B cell (primary cell): ENCODE measurements at regions not wholly inside any gene's neighbourhood (a gene's known extent, or its start where the extent isn't known, plus 50 kb on each side); places are given as distances from the start of the nearest gene placed in this dataset.

Experiments used
- ATAC-seq: fragments of 200-7000 bp; cut with Tn5 transposase; one replicate; pipeline ENCODE4 v1.10.0; 2021; ENCODE audit warnings: low read depth, mild to moderate bottlenecking, moderate number of reproducible peaks, moderate library complexity
- CTCF ChIA-PET: fragments of 350-600 bp; sonication (Branson Sonifier 250); formaldehyde crosslinking; loops from one replicate; lab custom pipeline; 2021; ENCODE audit warnings: antibody characterized with exemption, inconsistent platforms; lab: Charles Lee
- POLR2A ChIA-PET: fragments of 350-600 bp; sonication (Branson Sonifier 250); formaldehyde crosslinking; loops from one replicate; lab custom pipeline; 2021; ENCODE audit warnings: antibody characterized with exemption; lab: Charles Lee
- DNase-seq: peaks from one replicate; pipeline ENCODE4 v3.0.0; 2013
- H2AFZ ChIP-seq: 2 replicates; pipeline ENCODE4 v1.6.1; 2012; ENCODE audit warnings: mild to moderate bottlenecking, low read depth, low read length; ENCODE audit not compliant: insufficient read depth, poor library complexity, severe bottlenecking
- H3K27ac ChIP-seq, 2 donors: 1 replicate in 1 of 2; 2 replicates in 1 of 2; pipeline ENCODE4 v1.5.1; 2012 to 2013; ENCODE audit warnings: low read length in 2 of 2, mild to moderate bottlenecking in 2 of 2, moderate library complexity in 1 of 2
- H3K27me3 ChIP-seq, 4 experiments: fragments of 200-600 bp in 1 of 4; sonication (generic) in 1 of 4; replicated peaks in 1 of 4; 1 replicate in 2 of 4; 2 replicates in 2 of 4; pipeline versions ENCODE4 v1.6.1 to v1.7.0; 2013 to 2016; ENCODE audit warnings: low read length in 3 of 4, mild to moderate bottlenecking in 2 of 4, mixed read lengths in 1 of 4, moderate library complexity in 1 of 4; ENCODE audit not compliant: insufficient read depth in 4 of 4, control insufficient read depth in 3 of 4; ENCODE audit errors: control extremely low read depth in 1 of 4
- H3K36me3 ChIP-seq, 2 experiments: replicated peaks in 1 of 2; 1 replicate in 1 of 2; 2 replicates in 1 of 2; pipeline versions ENCODE4 v1.6.1 to v1.7.1; 2013; ENCODE audit warnings: low read length in 1 of 2; ENCODE audit not compliant: insufficient read depth in 2 of 2, control insufficient read depth in 1 of 2; ENCODE audit errors: control extremely low read depth in 1 of 2, extremely low read depth in 1 of 2
- H3K4me1 ChIP-seq, 2 donors: fragments of 200-600 bp in 1 of 2; sonication (generic) in 1 of 2; 1 replicate in 1 of 2; 2 replicates in 1 of 2; pipeline versions ENCODE4 v1.5.1 to v1.6.1; 2013 to 2017; ENCODE audit warnings: low read length in 2 of 2; ENCODE audit not compliant: control insufficient read depth in 2 of 2, insufficient read depth in 2 of 2
- H3K4me2 ChIP-seq: replicated peaks from 2 replicates; pipeline ENCODE3; 2012; ENCODE audit warnings: mild to moderate bottlenecking, low read depth, low read length; ENCODE audit not compliant: poor library complexity, severe bottlenecking
- H3K4me3 ChIP-seq, 5 experiments: fragments of 200-600 bp in 1 of 5; sonication (generic) in 1 of 5; 1 replicate in 3 of 5; 2 replicates in 2 of 5; pipeline versions ENCODE4 v1.5.1 to v1.7.0; 2011 to 2016; ENCODE audit warnings: low read length in 4 of 5, mild to moderate bottlenecking in 4 of 5, low read depth in 2 of 5, control low read depth in 1 of 5, moderate library complexity in 1 of 5; ENCODE audit not compliant: insufficient read depth in 1 of 5; ENCODE audit errors: control extremely low read depth in 1 of 5, extremely low read depth in 1 of 5
- H3K79me2 ChIP-seq: fragments of 200-600 bp; sonication (generic); one replicate; pipeline ENCODE4 v1.6.0; 2016; ENCODE audit warnings: low read length; ENCODE audit not compliant: control insufficient read depth, insufficient read depth
- H3K9ac ChIP-seq: fragments of 200-600 bp; sonication (generic); 2 replicates; pipeline ENCODE4 v1.6.1; 2017; ENCODE audit warnings: mild to moderate bottlenecking, low read length, moderate library complexity
- H3K9me3 ChIP-seq, 3 donors: one replicate each; pipeline versions ENCODE4 v1.6.1 to v1.7.1; 2013; ENCODE audit warnings: low read length in 2 of 3; ENCODE audit not compliant: control insufficient read depth in 2 of 3, insufficient read depth in 1 of 3; ENCODE audit errors: control extremely low read depth in 1 of 3
- H4K20me1 ChIP-seq: 2 replicates; pipeline ENCODE4 v1.6.0; 2012; ENCODE audit warnings: mild to moderate bottlenecking, low read length; ENCODE audit not compliant: insufficient read depth, control insufficient read depth, poor library complexity, severe bottlenecking
- H3K27ac Mint-ChIP-seq: one replicate; pipeline ENCODE4 v1.8.0; 2021; ENCODE audit warnings: mixed read lengths
- H3K27me3 Mint-ChIP-seq: one replicate; pipeline ENCODE4 v1.8.0; 2021; ENCODE audit warnings: mixed read lengths
- H3K4me1 Mint-ChIP-seq: one replicate; pipeline ENCODE4 v1.8.0; 2021; ENCODE audit warnings: mixed read lengths
- H3K4me3 Mint-ChIP-seq: one replicate; pipeline ENCODE4 v1.8.0; 2021; ENCODE audit warnings: mixed read lengths
- H3K9me3 Mint-ChIP-seq: one replicate; pipeline ENCODE4 v1.8.0; 2022; ENCODE audit warnings: mixed read lengths; ENCODE audit not compliant: insufficient read depth
- EZH2 ChIP-seq: IDR thresholded peaks from 2 replicates; pipeline ENCODE4 v1.6.1; 2012; ENCODE audit warnings: borderline replicate concordance, low read depth, mild to moderate bottlenecking, moderate library complexity, low read length; ENCODE audit not compliant: insufficient read depth, poor library complexity, severe bottlenecking
- WGBS: methylation state at CpG from one replicate; pipeline ENCODE4 v1.1.5; 2013; ENCODE audit warnings: missing lambda C conversion rate; ENCODE audit not compliant: insufficient coverage; 5-methylcytosine and 5-hydroxymethylcytosine counted together
- intact Hi-C: fragments of 100-400 bp; cut with micrococcal nuclease; formaldehyde crosslinking; loops from one replicate; pipeline ENCODE4 v1.10.0; 2022
- TF ChIP-seq, protein P1 (sequence below): fragments of 200-600 bp; IDR thresholded peaks from one replicate; pipeline ENCODE4 v1.8.0; 2022; ENCODE audit warnings: antibody characterized with exemption, mild to moderate bottlenecking

DNA sequence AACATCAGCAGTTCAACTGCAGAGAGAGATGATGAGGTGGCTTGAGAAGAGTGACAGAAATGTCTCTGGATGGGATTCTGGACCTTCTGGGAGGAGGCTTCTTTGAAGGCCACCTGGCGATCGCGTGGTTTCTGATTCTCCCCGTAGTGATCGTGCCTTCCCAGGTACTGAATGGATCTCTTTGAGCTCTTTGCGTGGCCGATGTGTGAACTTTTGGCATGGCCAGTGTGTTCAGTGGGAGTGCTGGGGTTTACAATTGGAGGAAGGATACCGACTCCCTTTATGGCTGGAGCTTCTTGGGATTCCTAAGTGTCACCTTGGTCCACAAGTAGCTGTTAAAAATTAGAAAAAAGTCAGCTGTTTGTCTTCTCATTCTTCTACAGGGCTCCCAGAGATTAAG, 374.7 kb downstream of the C12orf75 start:
- peaks cover 14% of the 10 kb centered on the region for H3K27me3 Mint-ChIP-seq
- Histone ChIP-seq H3K4me1 (no peaks in the 10 kb centered on the region), H3K9me3 (no peaks in the 10 kb centered on the region), H4K20me1 (no peaks in the 10 kb centered on the region), H3K4me2 (no peak overlapping the region), H2AFZ (no peak overlapping the region), H3K36me3 (no peaks in the 10 kb centered on the region), H3K27me3 (peaks cover 0 to 4% (median 0%) of the 10 kb centered on the region in 4 experiments), H3K27ac (no peak overlapping the region), H3K4me3 (no peak overlapping the region), H3K9ac (no peak overlapping the region), H3K79me2 (no peaks in the 10 kb centered on the region)
- H3K9me3 Mint-ChIP-seq = no peaks in the 10 kb centered on the region
- intact Hi-C loops = no loop called here
- H3K4me1 Mint-ChIP-seq = no peaks in the 10 kb centered on the region
- DNase-seq (no peak), ATAC-seq (no peak)
- H3K27ac Mint-ChIP-seq = no peak overlapping the region
- no peak overlapping the region for H3K4me3 Mint-ChIP-seq
- ChIA-PET CTCF (interaction anchor here (1.0 kb wide), 1 partner anchor 9 kb away, joined by 4 read pairs; no protein-coding TSS in a partner anchor), POLR2A (no interaction called here)
- TF ChIP-seq, protein P1, sequence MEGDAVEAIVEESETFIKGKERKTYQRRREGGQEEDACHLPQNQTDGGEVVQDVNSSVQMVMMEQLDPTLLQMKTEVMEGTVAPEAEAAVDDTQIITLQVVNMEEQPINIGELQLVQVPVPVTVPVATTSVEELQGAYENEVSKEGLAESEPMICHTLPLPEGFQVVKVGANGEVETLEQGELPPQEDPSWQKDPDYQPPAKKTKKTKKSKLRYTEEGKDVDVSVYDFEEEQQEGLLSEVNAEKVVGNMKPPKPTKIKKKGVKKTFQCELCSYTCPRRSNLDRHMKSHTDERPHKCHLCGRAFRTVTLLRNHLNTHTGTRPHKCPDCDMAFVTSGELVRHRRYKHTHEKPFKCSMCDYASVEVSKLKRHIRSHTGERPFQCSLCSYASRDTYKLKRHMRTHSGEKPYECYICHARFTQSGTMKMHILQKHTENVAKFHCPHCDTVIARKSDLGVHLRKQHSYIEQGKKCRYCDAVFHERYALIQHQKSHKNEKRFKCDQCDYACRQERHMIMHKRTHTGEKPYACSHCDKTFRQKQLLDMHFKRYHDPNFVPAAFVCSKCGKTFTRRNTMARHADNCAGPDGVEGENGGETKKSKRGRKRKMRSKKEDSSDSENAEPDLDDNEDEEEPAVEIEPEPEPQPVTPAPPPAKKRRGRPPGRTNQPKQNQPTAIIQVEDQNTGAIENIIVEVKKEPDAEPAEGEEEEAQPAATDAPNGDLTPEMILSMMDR = no peak
- no peak for TF ChIP-seq EZH2
- 82% methylated on average over 8 of the region's 8 CpGs for WGBS

DNA sequence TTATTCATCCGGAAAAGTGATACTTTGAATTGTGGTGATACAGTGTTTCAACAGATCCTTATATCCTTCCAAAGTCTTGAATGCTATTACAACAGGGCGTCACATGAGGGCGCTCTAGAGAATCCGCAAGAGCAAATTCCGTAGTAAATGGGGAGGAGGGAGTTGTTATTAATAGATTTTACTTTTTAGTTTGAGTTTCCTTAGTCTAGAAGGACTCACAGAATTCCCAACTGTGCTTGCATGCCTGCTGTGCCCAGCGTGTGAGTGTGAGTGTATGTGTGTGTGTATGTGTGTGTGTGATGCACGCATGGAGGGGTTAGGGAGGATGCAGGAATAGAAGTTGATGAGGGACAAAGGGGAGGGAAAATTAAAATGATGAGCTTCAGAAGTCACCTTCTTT, 375.3 kb downstream of the C12orf75 start:
- CTCF ChIA-PET = no interaction called here
- no peak overlapping the region for H3K27ac ChIP-seq
- TF ChIP-seq EZH2 = no peak
- TF ChIP-seq, protein P1 = peak; percentile 18

More for the DNA sequence above, 375.3 kb downstream of the C12orf75 start:
- no peak overlapping the region for H3K4me3 Mint-ChIP-seq
- no peaks in the 10 kb centered on the region for H3K9me3 Mint-ChIP-seq
- Histone ChIP-seq H3K9ac (no peak overlapping the region), H3K36me3 (no peaks in the 10 kb centered on the region), H3K4me3 (no peak overlapping the region), H3K27me3 (peaks cover 0 to 4% (median 0%) of the 10 kb centered on the region in 4 experiments), H3K4me2 (no peak overlapping the region), H4K20me1 (no peaks in the 10 kb centered on the region), H3K9me3 (no peaks in the 10 kb centered on the region), H3K4me1 (no peaks in the 10 kb centered on the region), H3K79me2 (no peaks in the 10 kb centered on the region), H2AFZ (no peak overlapping the region)
- no peak overlapping the region for H3K27ac Mint-ChIP-seq
- H3K4me1 Mint-ChIP-seq = no peaks in the 10 kb centered on the region
- POLR2A ChIA-PET = no interaction called here
- intact Hi-C loops = no loop called here
- peaks cover 10% of the 10 kb centered on the region for H3K27me3 Mint-ChIP-seq
- 80% methylated on average over 1 of the region's 7 CpGs for WGBS
- DNase-seq = no peak
- no peak for ATAC-seq
